Skin of body (tissue), 1 donor: ENCODE measurements at regions not wholly inside any gene's neighbourhood (a gene's known extent, or its start where the extent isn't known, plus 50 kb on each side); places are given as distances from the start of the nearest gene placed in this dataset.
"Not testable (repeated sequence)": the region's sequence is repeated elsewhere in the genome, so short reads cannot be mapped to it uniquely, and the experiment has no call there.

Experiments
- DNase-seq: peaks from one replicate; lab custom pipeline; 2025; lab: John Stamatoyannopoulos, UW

- DNase-seq, result not testable (repeated sequence)
These were observed 259.9 kb downstream of the GALC start for GRCh38 chr14:87733115-87733514.

- no peak for DNase-seq
These were observed 260.4 kb downstream of the GALC start for GRCh38 chr14:87732562-87732961.

GRCh38 chr14:87725318-87725717 is 267.7 kb downstream of the GALC start:
- DNase-seq, result no peak

GRCh38 chr14:87712396-87713090 is 280.4 kb downstream of the GALC start:
- DNase-seq, result peak; percentile 43

- peak; percentile 54 for DNase-seq
These were observed 287.5 kb downstream of the GALC start for GRCh38 chr14:87705439-87705896.

- no peak for DNase-seq
These were observed 294.5 kb downstream of the GALC start for GRCh38 chr14:87698481-87698880.

- DNase-seq, result no peak
These were observed 296.5 kb downstream of the GALC start for GRCh38 chr14:87696485-87696884.

GRCh38 chr14:87691042-87691881 is 301.7 kb downstream of the GALC start:
- peak; percentile 17 for DNase-seq

GRCh38 chr14:87690076-87690613 is 302.8 kb downstream of the GALC start:
- no peak for DNase-seq

- no peak for DNase-seq
These were observed 304.5 kb downstream of the GALC start for GRCh38 chr14:87688524-87688923.

- DNase-seq, result no peak
These were observed 305.6 kb downstream of the GALC start for GRCh38 chr14:87687420-87687819.

GRCh38 chr14:87686746-87687145 is 306.2 kb downstream of the GALC start:
- DNase-seq, result peak; percentile 17

- peak; percentile 80 for DNase-seq
These were observed 313.1 kb downstream of the GALC start for GRCh38 chr14:87679866-87680265.

- no peak for DNase-seq
These were observed 314.4 kb downstream of the GALC start for GRCh38 chr14:87678624-87679023.

- DNase-seq, result no peak
These were observed 316.1 kb downstream of the GALC start for GRCh38 chr14:87676814-87677437.

GRCh38 chr14:87667659-87668058 is 325.3 kb downstream of the GALC start:
- no peak for DNase-seq

- no peak for DNase-seq
These were observed 336.7 kb downstream of the GALC start for GRCh38 chr14:87656315-87656714.

- DNase-seq, result no peak
These were observed 340.7 kb downstream of the GALC start for GRCh38 chr14:87652278-87652677.

- DNase-seq, result no peak
These were observed 348.3 kb downstream of the GALC start for GRCh38 chr14:87644689-87645088.

- DNase-seq, result no peak
These were observed 350.0 kb downstream of the GALC start for GRCh38 chr14:87643005-87643404.

- DNase-seq, result no peak
These were observed 352.4 kb downstream of the GALC start for GRCh38 chr14:87640553-87640952.

GRCh38 chr14:87638196-87638595 is 354.8 kb downstream of the GALC start:
- no peak for DNase-seq
